DMS 273 (cell line): ENCODE measurements at regions not wholly inside any gene's neighbourhood (a gene's known extent, or its start where the extent isn't known, plus 50 kb on each side); places are given as distances from the start of the nearest gene placed in this dataset.
A peak's percentile ranks its signal among the peaks of the same experiment; 100 is the strongest.
"Not testable (repeated sequence)": the region's sequence is repeated elsewhere in the genome, so short reads cannot be mapped to it uniquely, and the experiment has no call there.

Experiments used
- DNase-seq: peaks from one replicate; lab custom pipeline; 2025; ENCODE audit not compliant: unreplicated experiment; lab: John Stamatoyannopoulos, UW

- no peak for DNase-seq
Observed at GRCh38 chr4:115965588-115965987, 852.2 kb upstream of the NDST4 start.

- DNase-seq, result not testable (repeated sequence)
Observed at GRCh38 chr4:115956054-115956796, 842.8 kb upstream of the NDST4 start.

GRCh38 chr4:115950806-115951205 is 837.4 kb upstream of the NDST4 start:
- DNase-seq, result no peak

GRCh38 chr4:115949974-115950743 is 836.7 kb upstream of the NDST4 start:
- DNase-seq, result not testable (repeated sequence)

- DNase-seq, result no peak
Observed at GRCh38 chr4:115945026-115945425, 831.6 kb upstream of the NDST4 start.

GRCh38 chr4:115944146-115944905 is 830.9 kb upstream of the NDST4 start:
- no peak for DNase-seq

GRCh38 chr4:115938764-115939443 is 825.5 kb upstream of the NDST4 start:
- no peak for DNase-seq

GRCh38 chr4:115929373-115929772 is 816.0 kb upstream of the NDST4 start:
- no peak for DNase-seq

- DNase-seq, result no peak
Observed at GRCh38 chr4:115927382-115927781, 814.0 kb upstream of the NDST4 start.

- DNase-seq, result no peak
Observed at GRCh38 chr4:115923152-115923551, 809.7 kb upstream of the NDST4 start.

GRCh38 chr4:115920637-115921036 is 807.2 kb upstream of the NDST4 start:
- no peak for DNase-seq

GRCh38 chr4:115918149-115918548 is 804.7 kb upstream of the NDST4 start:
- no peak for DNase-seq

- DNase-seq, result peak; percentile 0
Observed at GRCh38 chr4:115906428-115906827, 793.0 kb upstream of the NDST4 start.

GRCh38 chr4:115883847-115884246 is 770.4 kb upstream of the NDST4 start:
- no peak for DNase-seq

- DNase-seq, result no peak
Observed at GRCh38 chr4:115883231-115883630, 769.8 kb upstream of the NDST4 start.

GRCh38 chr4:115873048-115873447 is 759.6 kb upstream of the NDST4 start:
- DNase-seq, result no peak

GRCh38 chr4:115871596-115871995 is 758.2 kb upstream of the NDST4 start:
- DNase-seq, result no peak

- no peak for DNase-seq
Observed at GRCh38 chr4:115866364-115866896, 753.0 kb upstream of the NDST4 start.

- DNase-seq, result no peak
Observed at GRCh38 chr4:115865736-115866135, 752.3 kb upstream of the NDST4 start.

GRCh38 chr4:115852767-115853091 is 739.3 kb upstream of the NDST4 start:
- DNase-seq, result no peak
